Left lung (tissue), 4 donors: ENCODE measurements at regions not wholly inside any gene's neighbourhood (a gene's known extent, or its start where the extent isn't known, plus 50 kb on each side); places are given as distances from the start of the nearest gene placed in this dataset.
"Not testable (repeated sequence)": the region's sequence is repeated elsewhere in the genome, so short reads cannot be mapped to it uniquely, and the experiment has no call there.

Source experiments
- ATAC-seq: fragments of 200-7000 bp; cut with Tn5 transposase; one replicate; pipeline ENCODE4 v1.9.1; 2020; ENCODE audit warnings: moderate library complexity
- DNase-seq, 4 donors: peaks; one replicate each; pipeline ENCODE4 v3.0.0-alpha.2; 2013 to 2020
- H3K27ac ChIP-seq, 2 donors: fragments of 200-600 bp; sonication (generic) in 1 of 2; one replicate each; pipeline versions ENCODE4 v1.5.0 to v1.8.0; 2020 to 2021
- H3K27me3 ChIP-seq, 2 donors: fragments of 200-600 bp; sonication (generic) in 1 of 2; one replicate each; pipeline versions ENCODE4 v1.5.0 to v1.8.0; 2020 to 2021
- H3K36me3 ChIP-seq, 2 donors: fragments of 200-600 bp; sonication (generic) in 1 of 2; one replicate each; pipeline versions ENCODE4 v1.5.0 to v1.8.0; 2020 to 2021
- H3K4me1 ChIP-seq, 2 donors: fragments of 200-600 bp; one replicate each; pipeline ENCODE4 v1.8.0; 2021
- H3K4me3 ChIP-seq, 2 donors: fragments of 200-600 bp; sonication (generic) in 1 of 2; one replicate each; pipeline versions ENCODE4 v1.5.0 to v1.8.0; 2020 to 2021; ENCODE audit warnings: mild to moderate bottlenecking in 1 of 2
- H3K9me3 ChIP-seq, 2 donors: fragments of 200-600 bp; sonication (generic) in 1 of 2; one replicate each; pipeline versions ENCODE4 v1.5.0 to v1.8.0; 2020 to 2021
- intact Hi-C, 2 donors: fragments of 100-400 bp; cut with DNase I; formaldehyde crosslinking; loops; one replicate each; pipeline versions ENCODE4 v1.11.2 to v1.14.2; 2022
- TF ChIP-seq, protein P1 (sequence below), 2 donors: fragments of 200-600 bp; sonication (generic) in 1 of 2; IDR thresholded peaks; one replicate each; pipeline versions ENCODE4 v1.5.0 to v1.8.0; 2021; ENCODE audit warnings: antibody characterized with exemption in 2 of 2
- donor health status: DM: no; HTN: yes; CAD: no.
- donor health status: DM: no; HTN: no; CAD: no.

DNA sequence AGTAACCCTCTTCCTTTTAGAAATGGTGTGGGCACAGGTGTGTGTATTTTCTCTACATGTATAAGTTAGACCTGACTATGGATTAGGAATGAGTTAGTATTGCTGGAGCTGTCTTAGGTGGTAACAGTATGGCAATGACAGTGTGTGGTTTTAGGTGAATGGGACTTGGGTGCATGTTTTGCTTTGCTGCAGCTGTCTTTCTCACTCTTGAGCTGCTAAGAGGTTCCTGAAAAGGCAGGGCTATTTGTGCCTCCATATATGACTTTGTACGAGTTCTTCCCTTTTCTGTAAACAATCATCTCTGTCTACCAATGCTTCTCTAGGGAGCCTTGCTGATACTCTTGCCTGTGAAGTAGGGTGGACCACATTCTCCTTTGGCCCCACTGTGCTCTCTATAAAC is 234.8 kb upstream of the HHIP start:
- intact Hi-C loops: no loop called here
- Histone ChIP-seq H3K4me3 (no peak overlapping the region), H3K36me3 (no peaks in the 10 kb centered on the region), H3K27ac (no peak overlapping the region), H3K27me3 (no peaks in the 10 kb centered on the region), H3K4me1 (no peaks in the 10 kb centered on the region), H3K9me3 (no peaks in the 10 kb centered on the region)
- DNase-seq (no peak), ATAC-seq (no peak)
- TF ChIP-seq, protein P1, sequence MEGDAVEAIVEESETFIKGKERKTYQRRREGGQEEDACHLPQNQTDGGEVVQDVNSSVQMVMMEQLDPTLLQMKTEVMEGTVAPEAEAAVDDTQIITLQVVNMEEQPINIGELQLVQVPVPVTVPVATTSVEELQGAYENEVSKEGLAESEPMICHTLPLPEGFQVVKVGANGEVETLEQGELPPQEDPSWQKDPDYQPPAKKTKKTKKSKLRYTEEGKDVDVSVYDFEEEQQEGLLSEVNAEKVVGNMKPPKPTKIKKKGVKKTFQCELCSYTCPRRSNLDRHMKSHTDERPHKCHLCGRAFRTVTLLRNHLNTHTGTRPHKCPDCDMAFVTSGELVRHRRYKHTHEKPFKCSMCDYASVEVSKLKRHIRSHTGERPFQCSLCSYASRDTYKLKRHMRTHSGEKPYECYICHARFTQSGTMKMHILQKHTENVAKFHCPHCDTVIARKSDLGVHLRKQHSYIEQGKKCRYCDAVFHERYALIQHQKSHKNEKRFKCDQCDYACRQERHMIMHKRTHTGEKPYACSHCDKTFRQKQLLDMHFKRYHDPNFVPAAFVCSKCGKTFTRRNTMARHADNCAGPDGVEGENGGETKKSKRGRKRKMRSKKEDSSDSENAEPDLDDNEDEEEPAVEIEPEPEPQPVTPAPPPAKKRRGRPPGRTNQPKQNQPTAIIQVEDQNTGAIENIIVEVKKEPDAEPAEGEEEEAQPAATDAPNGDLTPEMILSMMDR (IDR thresholded peaks at IDR 0.05): no peak

- no peaks in the 10 kb centered on the region for H3K36me3 ChIP-seq
- no peaks in the 10 kb centered on the region for H3K4me1 ChIP-seq
- TF ChIP-seq, protein P1 (IDR thresholded peaks at IDR 0.05): no peak
- ATAC-seq (no peak), DNase-seq (no peak)
- H3K9me3 ChIP-seq: no peaks in the 10 kb centered on the region
- H3K4me3 ChIP-seq: no peak overlapping the region
- H3K27ac ChIP-seq: no peak overlapping the region
- H3K27me3 ChIP-seq: no peaks in the 10 kb centered on the region
- intact Hi-C loops: no loop called here
These were observed 234.3 kb upstream of the HHIP start for GRCh38 chr4:144411700-144412099.

- no peak overlapping the region for H3K4me3 ChIP-seq
- H3K4me1 ChIP-seq: no peaks in the 10 kb centered on the region
- no peaks in the 10 kb centered on the region for H3K9me3 ChIP-seq
- no peak overlapping the region for H3K27ac ChIP-seq
- no peak for DNase-seq
- intact Hi-C loops: no loop called here
- no peaks in the 10 kb centered on the region for H3K36me3 ChIP-seq
- H3K27me3 ChIP-seq: no peaks in the 10 kb centered on the region
- ATAC-seq: no peak
- TF ChIP-seq, protein P1 (IDR thresholded peaks at IDR 0.05): no peak
These were observed 224.9 kb upstream of the HHIP start for GRCh38 chr4:144421056-144421455.

DNA sequence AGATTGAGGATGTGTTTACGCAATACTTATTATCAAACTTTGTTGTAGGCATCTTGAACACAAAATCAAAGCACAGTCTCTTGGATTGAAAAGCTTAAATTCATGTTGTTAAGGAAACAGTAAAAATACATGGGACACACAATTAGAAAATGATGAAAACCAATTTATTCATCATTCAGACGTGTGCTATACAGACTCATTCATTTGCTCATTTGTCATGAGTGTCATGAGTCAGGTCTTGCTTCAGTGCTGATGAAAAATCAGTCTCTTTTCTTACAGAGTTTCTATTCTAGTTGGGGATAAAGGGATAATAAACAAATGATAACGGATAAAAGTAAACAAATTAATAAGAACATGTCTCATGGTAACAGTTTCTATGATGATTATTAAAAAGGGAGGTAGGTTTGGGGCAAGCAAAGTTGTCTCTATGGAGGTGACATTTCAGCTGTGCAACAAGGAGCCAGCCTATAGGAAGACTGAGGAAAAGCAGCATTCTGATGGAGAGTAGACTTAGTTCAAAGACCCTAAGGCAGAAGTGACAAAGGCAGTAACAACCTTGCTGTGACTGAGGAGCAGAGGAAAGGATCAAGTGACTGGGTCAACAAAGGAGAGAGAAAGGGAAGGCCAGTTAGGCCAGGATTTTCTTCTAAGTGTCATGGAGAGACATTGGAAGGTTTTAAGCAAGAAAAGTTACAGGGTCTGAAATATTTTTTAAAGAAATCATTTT is 224.0 kb upstream of the HHIP start:
- Histone ChIP-seq H3K27ac (no peak overlapping the region), H3K9me3 (no peaks in the 10 kb centered on the region), H3K4me1 (no peaks in the 10 kb centered on the region), H3K36me3 (no peaks in the 10 kb centered on the region), H3K4me3 (no peak overlapping the region), H3K27me3 (no peaks in the 10 kb centered on the region)
- intact Hi-C loops: no loop called here
- DNase-seq (no peak), ATAC-seq (no peak)
- TF ChIP-seq, protein P1 (IDR thresholded peaks at IDR 0.05): no peak

GRCh38 chr4:144423930-144424329 is 222.0 kb upstream of the HHIP start:
- no peaks in the 10 kb centered on the region for H3K4me1 ChIP-seq
- no peak overlapping the region for H3K4me3 ChIP-seq
- no peaks in the 10 kb centered on the region for H3K36me3 ChIP-seq
- no peak for DNase-seq
- no peaks in the 10 kb centered on the region for H3K9me3 ChIP-seq
- ATAC-seq: no peak
- no peak overlapping the region for H3K27ac ChIP-seq
- intact Hi-C loops: no loop called here
- H3K27me3 ChIP-seq: no peaks in the 10 kb centered on the region
- TF ChIP-seq, protein P1 (IDR thresholded peaks at IDR 0.05): no peak

DNA sequence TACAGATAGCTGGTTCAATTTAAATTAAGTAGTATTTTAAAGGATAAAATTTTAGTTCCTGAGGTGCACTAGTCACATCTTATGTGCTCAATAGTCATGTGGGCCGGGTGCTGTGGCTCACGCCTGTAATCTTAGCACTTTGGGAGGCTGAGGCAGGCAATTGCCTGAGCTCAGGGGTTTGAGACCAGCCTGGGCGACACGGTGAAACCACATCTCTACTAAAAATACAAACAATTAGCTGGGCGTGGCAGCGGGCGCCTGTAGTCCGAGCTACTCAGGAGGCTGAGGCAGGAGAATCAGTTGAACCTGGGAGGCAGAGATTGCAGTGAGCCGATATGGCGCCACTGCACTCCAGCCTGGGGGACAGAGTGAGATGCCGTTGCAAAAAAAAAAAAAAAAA is 219.9 kb upstream of the HHIP start:
- H3K4me1 ChIP-seq, H3K9me3 ChIP-seq, H3K27me3 ChIP-seq, intact Hi-C loops, H3K27ac ChIP-seq, H3K4me3 ChIP-seq, ATAC-seq, H3K36me3 ChIP-seq: not testable (repeated sequence)
- peak in 1 of 4 donors; percentile 47 for DNase-seq
